GM19324 (cell line): ENCODE measurements at regions not wholly inside any gene's neighbourhood (a gene's known extent, or its start where the extent isn't known, plus 50 kb on each side); places are given as distances from the start of the nearest gene placed in this dataset.
"Not testable (repeated sequence)": the region's sequence is repeated elsewhere in the genome, so short reads cannot be mapped to it uniquely, and the experiment has no call there.

Experiments used
- ATAC-seq: cut with Tn5 transposase; IDR thresholded peaks from one replicate; pipeline ENCODE4 v1.9.1; 2021; ENCODE audit warnings: mild to moderate bottlenecking, moderate library complexity; ENCODE audit not compliant: unreplicated experiment, low FRiP score

DNA sequence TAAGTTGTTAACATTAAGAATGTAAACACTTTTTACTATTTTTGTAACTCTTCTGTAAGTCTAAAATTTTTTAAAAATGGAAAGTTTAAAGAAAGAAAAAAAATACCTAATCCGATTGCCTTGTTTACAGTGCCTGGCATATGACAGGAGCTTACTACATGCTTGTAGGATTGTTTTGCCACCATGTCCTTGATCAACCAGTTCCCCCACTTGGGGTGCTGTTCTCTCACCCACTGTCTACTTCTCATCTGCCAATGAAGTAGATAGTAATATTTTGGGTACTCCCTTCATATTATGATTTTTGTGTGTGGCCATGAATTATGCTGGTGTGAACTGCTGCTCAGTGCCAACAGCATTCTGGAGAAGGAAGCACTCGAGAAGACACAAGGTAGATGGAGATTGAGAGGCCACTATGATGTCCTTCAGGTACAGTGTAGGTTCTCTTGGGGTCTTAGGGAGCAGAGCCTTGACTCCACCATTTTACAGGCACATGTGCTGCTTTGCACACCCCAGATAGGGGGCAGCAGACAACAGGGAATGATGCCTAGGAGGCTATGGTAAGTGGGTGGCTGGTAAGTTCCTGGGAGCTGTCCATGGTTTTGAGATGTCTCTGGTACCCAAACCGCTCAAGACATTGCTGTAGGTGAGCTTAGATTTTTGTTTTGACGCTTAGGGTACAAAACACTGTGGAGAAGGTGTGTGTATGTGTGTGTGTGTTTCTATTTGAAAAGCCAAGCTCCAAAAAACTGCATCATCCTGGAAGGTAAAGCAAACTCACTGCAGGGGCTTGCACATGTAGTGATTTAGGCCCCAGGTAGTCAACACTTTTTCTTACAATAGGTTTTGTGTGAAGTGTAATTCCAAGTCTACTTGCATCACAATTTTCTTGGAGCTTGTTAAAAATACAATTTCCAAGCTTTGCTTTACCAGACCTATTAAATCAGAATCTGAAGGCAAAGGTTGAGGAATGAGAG, 494.5 kb upstream of the LARGE1 start:
- no peak for ATAC-seq

DNA sequence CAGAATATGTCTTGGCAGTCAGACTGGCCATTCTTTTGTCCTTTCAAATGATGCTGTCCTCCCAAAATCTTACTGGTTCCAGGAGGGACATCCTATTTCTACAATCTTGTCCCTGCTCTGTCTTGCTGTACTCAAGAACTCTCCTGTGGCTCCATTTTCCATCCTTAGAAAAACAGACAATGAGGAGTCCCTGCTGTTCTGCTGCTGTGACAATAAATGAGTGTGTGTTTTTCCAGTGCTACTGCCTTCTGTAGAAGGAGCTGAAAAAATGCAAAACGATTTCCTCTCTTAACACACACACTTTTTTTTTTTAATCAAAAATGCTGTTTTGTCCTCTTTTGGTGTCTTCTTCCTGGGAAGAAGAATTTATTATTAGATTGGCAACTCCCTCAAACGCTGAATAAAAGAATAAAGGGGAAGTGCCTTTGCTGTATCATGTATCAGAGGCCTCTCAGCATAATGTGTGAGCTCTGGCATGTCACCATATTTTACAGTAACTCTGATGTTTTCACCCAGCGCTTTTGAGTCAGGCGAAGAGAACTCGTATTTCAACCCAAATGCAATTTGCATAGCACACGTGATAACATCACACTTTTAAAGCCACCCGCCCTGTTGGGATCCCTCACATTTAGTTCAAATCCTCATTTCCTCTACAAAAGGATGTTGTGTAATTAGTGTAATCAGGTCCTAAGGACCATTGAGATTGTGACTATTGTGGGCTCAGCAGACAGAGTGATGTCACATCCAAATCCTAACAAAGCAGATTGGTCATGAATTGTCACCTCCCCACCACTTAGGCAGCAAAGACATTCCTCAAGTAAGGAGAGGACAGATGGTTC, 496.0 kb upstream of the LARGE1 start:
- no peak for ATAC-seq

- ATAC-seq, result not testable (repeated sequence)
These were observed 502.7 kb upstream of the LARGE1 start for GRCh38 chr22:34422948-34423347.

DNA sequence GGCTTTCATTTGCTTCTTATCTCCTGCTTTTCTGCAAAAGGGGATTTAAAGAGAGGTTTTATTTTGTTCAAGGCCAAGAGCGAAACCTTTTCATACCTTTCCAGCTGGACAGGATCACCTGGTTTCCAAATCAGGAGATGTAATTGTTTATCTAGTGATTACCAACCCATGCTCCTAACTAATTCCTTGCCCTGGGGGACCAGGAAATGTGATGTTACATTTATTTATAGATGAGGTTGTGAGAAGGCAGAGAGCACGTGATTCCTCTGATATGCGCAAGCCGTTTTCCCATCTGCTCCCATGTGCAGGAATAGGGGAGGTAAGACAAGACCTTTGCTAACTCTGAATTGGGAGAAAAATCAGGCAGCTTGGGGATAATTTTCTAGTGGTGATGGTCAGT, 507.2 kb upstream of the LARGE1 start:
- ATAC-seq, result no peak

DNA sequence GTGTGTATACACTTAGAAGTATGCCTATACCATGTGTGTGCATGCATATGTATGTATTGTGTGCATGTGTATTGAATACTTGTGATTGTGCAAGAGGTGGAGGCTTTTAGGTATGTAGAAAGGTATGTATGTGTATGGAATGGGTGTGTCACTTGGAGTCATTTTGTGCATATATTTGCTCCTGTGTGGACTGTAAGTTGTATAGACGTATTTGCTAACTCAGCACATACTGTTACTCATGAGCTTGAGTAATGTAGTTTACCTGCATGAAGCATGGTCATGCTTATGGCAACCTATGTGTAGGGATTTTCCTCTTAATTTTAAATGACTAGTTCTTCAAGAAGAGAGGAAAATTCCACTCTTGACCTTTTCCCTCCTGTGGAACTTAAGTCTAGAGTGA, 507.6 kb upstream of the LARGE1 start:
- ATAC-seq, result no peak

- ATAC-seq, result no peak
These were observed 509.0 kb upstream of the LARGE1 start for GRCh38 chr22:34429314-34429713.

- no peak for ATAC-seq
These were observed 510.1 kb upstream of the LARGE1 start for GRCh38 chr22:34430386-34430785.

GRCh38 chr22:34434371-34434770, 514.1 kb upstream of the LARGE1 start:
- ATAC-seq, result no peak

GRCh38 chr22:34437140-34437539, 516.9 kb upstream of the LARGE1 start:
- no peak for ATAC-seq

DNA sequence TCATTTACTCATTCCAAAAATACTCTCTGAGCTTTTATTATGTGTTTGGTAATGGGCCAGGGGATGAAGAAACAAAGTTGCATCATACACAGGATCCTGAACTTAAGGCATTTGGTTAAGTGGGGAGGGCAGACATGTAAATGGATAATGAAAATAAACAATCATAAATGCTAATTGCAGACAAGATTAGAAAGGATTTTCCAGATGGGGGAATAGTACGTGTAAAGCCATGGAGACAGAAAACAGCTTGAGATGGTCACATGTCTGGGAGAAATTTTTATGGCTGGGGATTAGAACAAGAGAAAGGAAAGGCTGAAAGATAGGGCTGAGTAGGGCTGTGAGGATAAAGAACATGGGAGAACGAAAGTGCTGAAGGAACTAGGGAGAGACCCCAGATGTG, 534.3 kb upstream of the LARGE1 start:
- ATAC-seq, result no peak

GRCh38 chr22:34462795-34463194, 542.5 kb upstream of the LARGE1 start:
- no peak for ATAC-seq

DNA sequence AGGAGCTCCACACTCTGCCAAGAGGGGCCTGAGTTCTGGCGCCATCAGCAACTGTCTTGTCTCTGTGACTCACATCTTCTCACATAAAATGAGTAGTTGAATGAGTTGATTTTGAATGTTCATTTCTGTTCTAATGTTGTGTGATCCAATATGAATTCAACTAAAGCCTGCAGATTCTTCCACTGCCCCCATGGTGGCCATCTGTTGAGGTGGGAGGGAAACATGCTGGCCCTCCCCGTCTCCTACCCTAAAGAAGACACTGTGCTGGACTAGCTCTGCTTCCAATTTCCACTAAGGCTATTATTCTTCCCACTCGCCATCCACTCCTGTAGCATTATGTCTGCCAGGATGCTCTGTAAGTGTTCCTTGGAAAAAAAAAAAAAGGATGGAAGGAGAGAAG, 555.6 kb upstream of the LARGE1 start:
- ATAC-seq, result no peak

- ATAC-seq, result no peak
These were observed 556.5 kb upstream of the LARGE1 start for GRCh38 chr22:34476762-34477161.

GRCh38 chr22:34481090-34481489, 560.8 kb upstream of the LARGE1 start:
- ATAC-seq, result no peak

DNA sequence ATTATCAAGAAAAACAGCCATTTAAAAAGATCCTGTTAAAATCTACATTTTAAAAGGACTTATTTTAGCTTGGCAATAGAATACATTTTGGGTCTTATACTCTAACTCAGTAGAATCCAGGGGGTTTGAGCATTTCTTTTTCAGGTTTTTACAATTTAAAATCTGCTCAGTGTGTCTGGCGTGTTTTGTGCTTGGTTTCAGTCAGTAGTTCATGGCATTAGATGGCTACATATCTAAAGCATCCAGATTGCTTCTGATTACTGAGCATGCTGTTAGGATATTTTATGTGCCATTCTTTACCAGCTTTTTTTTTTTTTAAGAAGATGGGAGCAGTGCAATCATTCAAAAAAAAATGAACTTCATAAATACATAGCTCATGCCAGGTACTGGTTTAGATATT, 566.1 kb upstream of the LARGE1 start:
- no peak for ATAC-seq

DNA sequence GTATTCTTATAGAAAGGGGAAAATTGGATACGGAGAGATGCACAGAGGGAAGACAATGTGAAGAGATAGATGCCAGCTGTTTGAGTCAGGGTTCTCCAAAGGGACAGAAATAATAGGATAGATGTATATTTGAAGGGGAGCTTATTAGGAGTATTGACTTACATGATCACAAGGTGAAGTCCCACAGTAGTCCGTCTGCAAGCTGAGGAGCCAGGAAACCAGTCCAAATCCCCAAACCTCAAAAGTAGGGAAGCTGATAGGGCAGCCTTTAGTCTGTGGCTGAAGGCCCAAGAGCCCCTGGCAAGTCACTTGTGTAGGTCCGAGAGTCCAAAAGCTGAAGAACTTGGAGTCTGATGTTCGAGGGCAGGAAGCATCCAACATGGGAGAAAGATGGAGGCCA, 569.6 kb upstream of the LARGE1 start:
- ATAC-seq, result no peak

DNA sequence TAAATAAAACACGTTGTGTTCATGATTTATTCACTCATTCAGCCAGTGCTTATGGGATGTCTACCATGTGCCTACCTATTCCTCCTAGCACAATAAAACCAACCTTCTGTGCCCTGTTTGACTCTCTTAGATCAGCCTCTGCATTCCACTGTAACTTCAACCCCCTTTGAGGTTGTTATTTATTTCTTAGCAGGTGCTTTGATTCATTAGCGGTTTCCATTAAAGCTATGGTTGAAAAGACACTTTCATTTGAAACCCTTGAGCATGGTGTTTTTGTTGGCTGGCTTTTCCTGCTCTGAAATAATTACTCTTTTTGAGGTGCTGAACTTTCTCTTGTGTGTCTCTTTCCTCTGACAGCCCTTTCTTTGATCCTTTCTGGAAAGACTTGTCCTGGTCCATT, 570.6 kb upstream of the LARGE1 start:
- no peak for ATAC-seq

- ATAC-seq, result no peak
These were observed 572.5 kb upstream of the ISX start for GRCh38 chr22:34493486-34493885.

DNA sequence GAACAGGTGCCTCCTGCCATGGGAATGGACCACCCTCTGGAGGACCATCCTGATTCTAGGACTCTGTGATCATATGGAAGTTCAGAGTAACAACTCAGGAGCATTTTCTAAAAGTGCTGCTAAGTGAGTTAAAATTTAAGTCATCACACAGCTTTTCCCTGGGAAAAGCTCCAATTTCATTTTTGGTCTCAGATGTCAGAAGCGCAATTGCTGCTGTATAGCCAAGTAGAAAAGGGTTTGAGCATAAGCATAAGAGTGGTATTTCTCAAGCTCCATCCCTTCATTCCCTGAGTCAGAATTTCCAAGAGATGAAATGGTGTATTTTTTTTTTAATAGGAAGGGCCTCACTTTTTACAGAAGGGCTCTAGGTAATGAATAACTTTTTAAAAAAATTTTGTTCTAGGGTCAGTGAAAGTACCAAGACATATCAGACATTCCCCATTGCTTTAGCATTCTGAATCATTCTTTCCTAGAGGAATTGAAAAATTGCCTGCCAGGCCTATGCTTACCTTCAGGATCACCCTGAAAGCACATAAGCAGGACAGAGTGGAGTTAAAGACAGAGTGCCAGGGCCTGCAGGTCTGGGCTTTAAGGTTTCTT, 564.5 kb upstream of the ISX start:
- no peak for ATAC-seq

DNA sequence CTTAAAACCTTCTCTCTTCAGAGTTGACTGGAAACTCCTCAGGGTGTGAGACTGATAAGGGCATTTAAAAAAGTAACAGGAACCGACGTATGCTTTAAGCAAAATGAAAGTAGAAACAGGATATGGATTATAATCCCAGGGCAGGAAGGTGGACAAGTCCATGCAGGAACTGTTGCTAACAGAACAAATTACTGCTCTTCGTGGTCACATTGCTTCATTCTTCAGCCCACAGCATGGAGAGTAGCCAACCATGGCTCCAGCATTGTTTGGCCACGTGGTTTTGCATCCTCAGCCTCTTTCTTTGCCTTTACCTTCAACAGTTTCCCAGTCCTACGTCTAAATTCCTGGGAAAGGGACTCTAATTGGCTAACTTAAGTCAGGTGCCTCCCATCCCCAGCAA, 563.1 kb upstream of the ISX start:
- no peak for ATAC-seq

DNA sequence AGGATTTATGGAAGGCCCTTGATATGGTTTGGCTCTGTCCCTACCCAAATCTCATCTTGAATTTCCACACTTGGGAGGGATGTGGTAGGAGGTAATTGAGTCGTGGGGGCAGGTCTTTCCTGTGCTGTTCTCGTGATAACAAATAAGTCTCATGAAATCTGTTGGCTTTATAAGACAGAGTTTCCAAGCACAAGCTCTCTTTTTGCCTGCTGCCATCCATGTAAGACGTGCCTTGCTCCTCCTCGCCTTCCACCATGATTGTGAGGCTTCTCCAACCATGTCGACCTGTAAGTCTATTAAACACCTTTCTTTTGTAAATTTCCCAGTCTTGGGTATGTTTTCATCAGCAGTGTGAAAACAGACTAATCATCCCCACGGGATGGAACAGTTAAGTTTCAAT, 557.2 kb upstream of the ISX start:
- ATAC-seq, result no peak
